ENCODE measurements at regions not wholly inside any gene's neighbourhood (a gene's known extent, or its start where the extent isn't known, plus 50 kb on each side); places are given as distances from the start of the nearest gene placed in this dataset.

GRCh38 chr2:175855794-175856453 is 146.1 kb downstream of the LNPK start:
- TF ChIP-seq YY1 (IDR thresholded peaks at IDR 0.05) = no peak
- no peak for TF ChIP-seq REST (IDR thresholded peaks at IDR 0.05)
- TF ChIP-seq CTCF (IDR thresholded peaks at IDR 0.05; ENCODE audit: low read depth, low read length, missing input control) = no peak
- no peak for TF ChIP-seq GABPA (IDR thresholded peaks at IDR 0.05 in 1 of 2, conservative IDR thresholded peaks at IDR 0.05 in 1 of 2)
- TF ChIP-seq TAF1 (conservative IDR thresholded peaks at IDR 0.05) = no peak
- TF ChIP-seq NR2F2 (IDR thresholded peaks at IDR 0.05) = no peak
- no peak for TF ChIP-seq RAD21 (IDR thresholded peaks at IDR 0.05)
